Keratinocyte (primary cell): ENCODE measurements at regions not wholly inside any gene's neighbourhood (a gene's known extent, or its start where the extent isn't known, plus 50 kb on each side); places are given as distances from the start of the nearest gene placed in this dataset.

ENCODE experiments used
- DNase-seq: peaks from one replicate; pipeline ENCODE4 v3.0.0-alpha.2; 2011; ENCODE audit warnings: low read depth, missing footprints, low spot score
- FAIRE-seq: peaks from 2 replicates; lab custom pipeline; 2011; peaks lifted over from hg19 to GRCh38; lab: Jason Lieb, UNC
- H2AFZ ChIP-seq: 2 replicates; pipeline ENCODE4 v1.6.0; 2012; ENCODE audit warnings: low read length, control low read depth, inconsistent platforms; ENCODE audit not compliant: control insufficient read depth
- H3K27ac ChIP-seq: 2 replicates; pipeline ENCODE4 v1.5.1; 2011; ENCODE audit warnings: low read length; ENCODE audit not compliant: control insufficient read depth, insufficient read depth
- H3K27me3 ChIP-seq: 3 replicates; pipeline ENCODE4 v1.6.0; 2011; ENCODE audit warnings: low read length; ENCODE audit not compliant: control insufficient read depth, insufficient read depth; ENCODE audit errors: extremely low read depth
- H3K36me3 ChIP-seq, 2 experiments: 2 replicates in 1 of 2; 3 replicates in 1 of 2; pipeline ENCODE4 v1.5.1; 2011; ENCODE audit warnings: low read length in 2 of 2, mild to moderate bottlenecking in 1 of 2; ENCODE audit not compliant: control insufficient read depth in 2 of 2, insufficient read depth in 2 of 2; ENCODE audit errors: extremely low read depth in 1 of 2
- H3K4me1 ChIP-seq: 3 replicates; pipeline ENCODE4 v1.5.1; 2011; ENCODE audit warnings: low read length; ENCODE audit not compliant: control insufficient read depth, insufficient read depth; ENCODE audit errors: extremely low read depth
- H3K4me2 ChIP-seq: 3 replicates; pipeline ENCODE4 v1.6.0; 2011; ENCODE audit warnings: low read depth, low read length; ENCODE audit not compliant: control insufficient read depth, insufficient read depth; ENCODE audit errors: extremely low read depth
- H3K4me3 ChIP-seq, 3 experiments: fragments of 200-600 bp in 1 of 3; sonication (generic) in 1 of 3; 2 replicates in 2 of 3; 3 replicates in 1 of 3; pipeline ENCODE4 v1.5.1; 2011 to 2016; ENCODE audit warnings: low read length in 3 of 3, mild to moderate bottlenecking in 3 of 3, control low read depth in 2 of 3, inconsistent platforms in 1 of 3, low read depth in 1 of 3, mixed read lengths in 1 of 3, mixed run types in 1 of 3, moderate library complexity in 1 of 3; ENCODE audit not compliant: control insufficient read depth in 2 of 3, insufficient read depth in 2 of 3; ENCODE audit errors: extremely low read depth in 1 of 3
- H3K79me2 ChIP-seq: 2 replicates; pipeline ENCODE4 v1.6.0; 2012; ENCODE audit warnings: low read length; ENCODE audit not compliant: control insufficient read depth, insufficient read depth
- H3K9ac ChIP-seq: 3 replicates; pipeline ENCODE4 v1.6.0; 2011; ENCODE audit warnings: low read length; ENCODE audit not compliant: control insufficient read depth, insufficient read depth; ENCODE audit errors: extremely low read depth
- H3K9me1 ChIP-seq: 3 replicates; pipeline ENCODE4 v1.6.0; 2011; ENCODE audit warnings: low read length; ENCODE audit not compliant: control insufficient read depth, insufficient read depth; ENCODE audit errors: extremely low read depth
- H3K9me3 ChIP-seq: 2 replicates; pipeline ENCODE4 v1.5.1; 2012; ENCODE audit warnings: low read depth, low read length; ENCODE audit not compliant: control insufficient read depth
- H4K20me1 ChIP-seq: 3 replicates; pipeline ENCODE4 v1.6.0; 2011; ENCODE audit warnings: low read length; ENCODE audit not compliant: control insufficient read depth, insufficient read depth; ENCODE audit errors: extremely low read depth
- EZH2 ChIP-seq: IDR thresholded peaks from one replicate; pipeline ENCODE4 v1.6.1; 2012; ENCODE audit warnings: inconsistent platforms, mild to moderate bottlenecking, low read length, moderate library complexity
- dilution Hi-C: fragments of 300-500 bp; cut with MboI; formaldehyde crosslinking; loops from one replicate; pipeline ENCODE4 v1.7.0; 2020; ENCODE audit warnings: low sequenced_read_pairs; ENCODE audit not compliant: extremely low pct_ligation_motif_present
- TF ChIP-seq, protein P1 (sequence below), 3 experiments: IDR thresholded peaks in 1 of 3; conservative IDR thresholded peaks in 1 of 3; optimal IDR thresholded peaks in 1 of 3; 2 replicates in 2 of 3; 3 replicates in 1 of 3; pipeline versions ENCODE3 to v1.5.1; 2011; ENCODE audit warnings: low read length in 3 of 3, mild to moderate bottlenecking in 3 of 3, moderate library complexity in 2 of 3, control low read depth in 1 of 3, inconsistent platforms in 1 of 3; ENCODE audit not compliant: insufficient read depth in 2 of 3; ENCODE audit errors: extremely low read depth in 1 of 3

GRCh38 chr6:86380571-86381125 lies 556.7 kb upstream of the HTR1E start:
- TF ChIP-seq, protein P1, sequence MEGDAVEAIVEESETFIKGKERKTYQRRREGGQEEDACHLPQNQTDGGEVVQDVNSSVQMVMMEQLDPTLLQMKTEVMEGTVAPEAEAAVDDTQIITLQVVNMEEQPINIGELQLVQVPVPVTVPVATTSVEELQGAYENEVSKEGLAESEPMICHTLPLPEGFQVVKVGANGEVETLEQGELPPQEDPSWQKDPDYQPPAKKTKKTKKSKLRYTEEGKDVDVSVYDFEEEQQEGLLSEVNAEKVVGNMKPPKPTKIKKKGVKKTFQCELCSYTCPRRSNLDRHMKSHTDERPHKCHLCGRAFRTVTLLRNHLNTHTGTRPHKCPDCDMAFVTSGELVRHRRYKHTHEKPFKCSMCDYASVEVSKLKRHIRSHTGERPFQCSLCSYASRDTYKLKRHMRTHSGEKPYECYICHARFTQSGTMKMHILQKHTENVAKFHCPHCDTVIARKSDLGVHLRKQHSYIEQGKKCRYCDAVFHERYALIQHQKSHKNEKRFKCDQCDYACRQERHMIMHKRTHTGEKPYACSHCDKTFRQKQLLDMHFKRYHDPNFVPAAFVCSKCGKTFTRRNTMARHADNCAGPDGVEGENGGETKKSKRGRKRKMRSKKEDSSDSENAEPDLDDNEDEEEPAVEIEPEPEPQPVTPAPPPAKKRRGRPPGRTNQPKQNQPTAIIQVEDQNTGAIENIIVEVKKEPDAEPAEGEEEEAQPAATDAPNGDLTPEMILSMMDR (optimal IDR thresholded peaks at IDR 0.05 in 1 of 3, IDR thresholded peaks at IDR 0.05 in 1 of 3, conservative IDR thresholded peaks at IDR 0.05 in 1 of 3; ENCODE audit: extremely low read depth in 1 of 3, insufficient read depth in 2 of 3, low read length in 3 of 3) = no peak
- dilution Hi-C loops = no loop called here
- H4K20me1 ChIP-seq = no peaks in the 10 kb centered on the region
- no peaks in the 10 kb centered on the region for H3K27me3 ChIP-seq
- no peaks in the 10 kb centered on the region for H3K36me3 ChIP-seq
- no peak for DNase-seq
- no peak overlapping the region for H3K4me3 ChIP-seq
- H3K9ac ChIP-seq = no peak overlapping the region
- H3K27ac ChIP-seq = no peak overlapping the region
- H3K9me3 ChIP-seq = no peaks in the 10 kb centered on the region
- no peak for FAIRE-seq
- no peaks in the 10 kb centered on the region for H3K4me1 ChIP-seq
- H3K9me1 ChIP-seq = no peaks in the 10 kb centered on the region
- no peak overlapping the region for H3K4me2 ChIP-seq
- H3K79me2 ChIP-seq = no peaks in the 10 kb centered on the region
- no peak overlapping the region for H2AFZ ChIP-seq

GRCh38 chr6:86357877-86358276 lies 579.5 kb upstream of the HTR1E start:
- FAIRE-seq (no peak), DNase-seq (no peak)
- H4K20me1 ChIP-seq = no peaks in the 10 kb centered on the region
- H3K9me3 ChIP-seq = no peaks in the 10 kb centered on the region
- TF ChIP-seq, protein P1 (optimal IDR thresholded peaks at IDR 0.05 in 1 of 3, IDR thresholded peaks at IDR 0.05 in 1 of 3, conservative IDR thresholded peaks at IDR 0.05 in 1 of 3; ENCODE audit: extremely low read depth in 1 of 3, insufficient read depth in 2 of 3, low read length in 3 of 3) = no peak
- no peak for TF ChIP-seq EZH2
- H3K4me1 ChIP-seq = no peaks in the 10 kb centered on the region
- no peak overlapping the region for H3K27ac ChIP-seq
- H3K79me2 ChIP-seq = no peaks in the 10 kb centered on the region
- no peak overlapping the region for H3K4me3 ChIP-seq
- dilution Hi-C loops = no loop called here
- no peak overlapping the region for H3K9ac ChIP-seq
- no peaks in the 10 kb centered on the region for H3K27me3 ChIP-seq
- H3K4me2 ChIP-seq = no peak overlapping the region
- H2AFZ ChIP-seq = no peak overlapping the region
- H3K36me3 ChIP-seq = no peaks in the 10 kb centered on the region
- H3K9me1 ChIP-seq = no peaks in the 10 kb centered on the region
